ENCODE measurements at regions not wholly inside any gene's neighbourhood (a gene's known extent, or its start where the extent isn't known, plus 50 kb on each side); places are given as distances from the start of the nearest gene placed in this dataset.

DNA sequence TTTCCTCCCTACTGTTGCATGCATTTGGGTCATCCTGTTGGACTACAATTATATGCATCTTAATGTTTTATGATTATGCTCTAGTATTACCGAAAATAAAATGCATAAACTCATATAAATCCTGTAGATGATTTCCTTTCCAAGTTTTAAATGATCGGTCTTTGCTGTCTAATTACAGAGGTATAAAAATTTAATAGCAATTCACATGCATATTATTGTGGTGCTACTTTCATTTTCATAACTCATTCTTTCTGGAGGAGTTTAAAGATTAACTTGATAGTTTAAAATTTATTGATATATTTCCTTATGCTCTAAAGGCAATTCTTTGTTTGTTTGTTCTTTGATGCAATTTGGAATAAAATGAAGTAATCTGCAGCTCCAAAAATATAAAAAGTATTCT lies 1475.1 kb downstream of the MAT2B start:
- no peaks in the 10 kb centered on the region for H3K4me1 ChIP-seq
- TF ChIP-seq Cebpa-rat (IDR thresholded peaks at IDR 0.05), result no peak
- H3K36me3 ChIP-seq, result no peaks in the 10 kb centered on the region

DNA sequence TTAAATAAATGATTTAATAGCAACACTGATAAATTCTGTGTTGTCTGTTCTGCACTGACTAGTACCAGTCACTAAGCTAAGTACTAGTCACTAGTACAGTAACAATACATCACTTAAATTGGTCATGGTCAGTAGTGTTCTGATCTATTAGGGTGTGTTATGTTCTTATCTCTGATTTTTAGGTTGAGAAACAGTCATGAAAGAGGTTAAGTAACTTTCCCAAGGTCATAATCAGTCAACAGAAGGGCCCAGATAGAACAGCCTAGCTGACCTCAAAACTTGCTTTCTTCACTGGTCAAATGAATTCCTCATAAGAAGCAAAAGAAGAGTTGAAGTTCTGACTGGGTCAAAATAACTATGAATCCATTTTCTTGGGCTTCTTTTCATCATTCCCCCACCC lies 1492.7 kb downstream of the MAT2B start:
- no peaks in the 10 kb centered on the region for H3K9me3 ChIP-seq
- no peaks in the 10 kb centered on the region for H3K4me1 ChIP-seq
- H4K20me1 ChIP-seq, result no peaks in the 10 kb centered on the region

More for the DNA sequence above, 1475.1 kb downstream of the MAT2B start:
- H3K9me3 ChIP-seq, result peaks cover 19% of the 10 kb centered on the region
- no peak overlapping the region for H3K27ac ChIP-seq
- H4K20me1 ChIP-seq, result no peaks in the 10 kb centered on the region
- H3K4me2 ChIP-seq, result no peak overlapping the region
- H3K27me3 ChIP-seq, result no peaks in the 10 kb centered on the region
- H3K4me3 ChIP-seq, result no peak overlapping the region
- H3K9ac ChIP-seq, result no peak overlapping the region

DNA sequence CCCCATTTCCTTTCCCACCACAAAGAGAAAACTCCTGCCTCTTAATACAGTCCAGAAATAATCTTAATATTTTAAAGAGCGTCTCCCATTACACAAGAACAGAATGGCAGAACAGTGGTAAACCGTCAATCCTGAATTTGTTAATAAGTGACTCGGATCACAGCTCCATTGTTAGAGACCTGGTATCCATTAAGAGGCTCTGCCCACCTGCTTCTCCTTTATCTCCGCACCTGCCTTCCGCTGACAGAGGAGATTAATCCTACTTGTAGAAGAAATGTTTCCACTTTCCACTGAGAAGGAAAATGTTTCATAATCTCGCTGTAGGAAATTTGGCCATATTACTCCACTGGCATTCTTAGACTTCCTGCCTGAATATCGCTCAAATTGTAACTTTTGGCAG lies 1493.2 kb downstream of the MAT2B start:
- TF ChIP-seq Cebpa-rat (IDR thresholded peaks at IDR 0.05), result no peak
- H3K27ac ChIP-seq, result no peak overlapping the region
- H3K9ac ChIP-seq, result no peak overlapping the region
- no peak overlapping the region for H3K4me2 ChIP-seq
- H3K36me3 ChIP-seq, result no peaks in the 10 kb centered on the region
- H4K20me1 ChIP-seq, result no peaks in the 10 kb centered on the region
- H3K27me3 ChIP-seq, result no peaks in the 10 kb centered on the region
- H3K4me3 ChIP-seq, result no peak overlapping the region
- H3K9me3 ChIP-seq, result no peaks in the 10 kb centered on the region
- H3K4me1 ChIP-seq, result no peaks in the 10 kb centered on the region

More for the DNA sequence above, 1492.7 kb downstream of the MAT2B start:
- Histone ChIP-seq H3K4me2 (no peak overlapping the region), H3K36me3 (no peaks in the 10 kb centered on the region), H3K9ac (no peak overlapping the region), H3K4me3 (no peak overlapping the region), H3K27me3 (no peaks in the 10 kb centered on the region), H3K27ac (no peak overlapping the region)
- TF ChIP-seq Cebpa-rat (IDR thresholded peaks at IDR 0.05), result no peak

DNA sequence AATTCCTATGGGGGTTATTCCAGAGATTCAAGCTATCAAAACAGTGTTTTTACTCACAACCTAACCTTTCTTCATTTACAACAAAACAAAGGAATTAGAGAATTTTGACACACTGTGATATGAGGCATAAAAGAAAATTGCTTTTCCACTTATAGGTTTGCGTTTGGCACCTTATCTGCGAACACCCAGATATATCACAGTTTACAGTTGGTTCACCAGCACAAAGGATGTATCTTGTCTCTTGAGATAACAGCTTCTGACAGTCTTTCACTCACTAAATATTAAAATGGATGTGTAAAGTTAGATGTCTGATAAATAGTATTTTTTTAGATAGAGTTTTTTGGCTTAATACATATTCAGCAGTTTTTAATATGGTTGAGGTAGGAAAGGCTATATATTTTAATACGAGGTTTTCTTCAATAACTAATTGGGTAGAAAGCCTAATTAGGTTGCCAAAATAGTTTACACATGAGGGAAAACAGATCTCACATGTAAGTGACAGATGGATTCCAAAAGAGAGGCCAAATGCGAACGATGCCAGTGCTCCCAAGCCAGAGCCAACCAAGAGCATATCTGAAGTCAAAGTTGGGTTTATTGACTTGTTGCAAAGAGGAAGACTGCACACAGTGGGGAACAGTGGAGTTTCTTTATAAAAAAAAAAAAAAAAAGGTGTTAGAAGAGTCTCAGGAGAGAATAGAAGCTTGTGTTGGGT lies 1495.2 kb downstream of the MAT2B start:
- H3K4me1 ChIP-seq, result no peaks in the 10 kb centered on the region
- no peak overlapping the region for H3K4me2 ChIP-seq
- no peak overlapping the region for H3K4me3 ChIP-seq
- H3K27ac ChIP-seq, result no peak overlapping the region
- TF ChIP-seq Cebpa-rat (IDR thresholded peaks at IDR 0.05), result no peak
- no peaks in the 10 kb centered on the region for H3K36me3 ChIP-seq
- H3K27me3 ChIP-seq, result no peaks in the 10 kb centered on the region
- no peaks in the 10 kb centered on the region for H3K9me3 ChIP-seq
- H3K9ac ChIP-seq, result no peak overlapping the region
- H4K20me1 ChIP-seq, result no peaks in the 10 kb centered on the region

DNA sequence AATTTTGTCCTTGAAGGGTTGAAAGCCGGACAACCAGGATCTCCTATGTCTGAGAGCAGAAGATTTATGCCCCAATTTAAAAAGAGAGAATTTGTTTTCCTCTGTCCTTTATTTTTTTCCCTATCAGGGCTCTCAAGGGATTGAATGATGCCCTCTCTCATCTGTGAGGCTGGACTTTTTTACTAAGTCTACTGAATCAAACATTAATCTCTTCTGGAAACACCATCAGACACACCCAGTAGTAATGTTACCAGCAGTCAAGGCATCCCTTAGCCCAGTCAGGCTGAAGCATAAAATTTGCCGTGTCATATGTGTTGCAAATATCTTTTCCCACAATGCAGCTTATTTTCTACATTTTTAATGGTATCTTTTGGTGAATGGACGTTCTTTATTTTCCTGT lies 1497.9 kb downstream of the MAT2B start:
- no peak overlapping the region for H3K4me2 ChIP-seq
- no peaks in the 10 kb centered on the region for H3K36me3 ChIP-seq
- H3K27me3 ChIP-seq, result no peaks in the 10 kb centered on the region
- no peaks in the 10 kb centered on the region for H4K20me1 ChIP-seq
- TF ChIP-seq Cebpa-rat (IDR thresholded peaks at IDR 0.05), result no peak
- no peak overlapping the region for H3K4me3 ChIP-seq
- no peak overlapping the region for H3K9ac ChIP-seq
- H3K4me1 ChIP-seq, result no peaks in the 10 kb centered on the region
- no peaks in the 10 kb centered on the region for H3K9me3 ChIP-seq
- H3K27ac ChIP-seq, result no peak overlapping the region

DNA sequence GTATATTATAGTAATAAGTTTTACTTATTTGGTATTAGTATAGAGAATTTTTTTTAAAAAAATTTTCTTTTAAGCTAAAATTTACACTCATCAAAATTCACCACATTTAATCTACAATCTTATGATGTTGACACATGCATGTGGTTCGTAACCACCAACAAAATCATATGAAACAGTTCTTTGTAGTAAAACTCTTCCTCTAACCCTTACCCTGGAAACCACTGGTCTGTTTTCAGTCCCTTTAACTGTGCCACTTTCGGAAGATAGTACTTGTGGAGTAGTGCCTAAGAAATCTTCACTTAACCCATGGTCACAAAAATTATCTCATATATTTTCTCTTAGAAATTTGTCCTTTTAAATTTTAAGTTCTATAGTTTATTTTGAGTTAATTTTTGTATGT lies 1498.8 kb downstream of the MAT2B start:
- no peaks in the 10 kb centered on the region for H3K9me3 ChIP-seq
- no peak overlapping the region for H3K4me3 ChIP-seq
- H3K27ac ChIP-seq, result no peak overlapping the region
- no peak overlapping the region for H3K9ac ChIP-seq
- TF ChIP-seq Cebpa-rat (IDR thresholded peaks at IDR 0.05), result no peak
- H4K20me1 ChIP-seq, result no peaks in the 10 kb centered on the region
- H3K36me3 ChIP-seq, result no peaks in the 10 kb centered on the region
- no peaks in the 10 kb centered on the region for H3K4me1 ChIP-seq
- no peak overlapping the region for H3K4me2 ChIP-seq
- H3K27me3 ChIP-seq, result no peaks in the 10 kb centered on the region

DNA sequence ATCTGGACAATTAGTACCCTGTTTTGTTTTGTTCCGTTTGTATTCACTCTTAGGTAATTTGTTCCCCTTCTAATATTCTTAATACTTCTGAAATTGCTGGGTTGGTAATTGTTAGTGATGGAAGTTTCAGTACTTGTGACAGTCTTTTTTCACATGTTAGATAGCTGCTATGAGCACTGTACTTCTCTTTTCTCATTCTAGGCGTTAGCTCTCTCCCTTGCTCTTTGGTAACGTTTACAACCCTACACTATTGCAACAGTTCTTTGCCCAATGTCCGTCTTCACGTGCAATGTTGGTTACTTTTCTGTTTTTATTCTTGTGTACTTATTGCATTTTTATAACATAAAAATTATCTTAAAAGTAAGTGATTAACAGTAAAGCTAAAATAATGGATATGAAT lies 1509.0 kb downstream of the MAT2B start:
- H3K27me3 ChIP-seq, result no peaks in the 10 kb centered on the region
- no peaks in the 10 kb centered on the region for H3K36me3 ChIP-seq
- TF ChIP-seq Cebpa-rat (IDR thresholded peaks at IDR 0.05), result no peak
- H3K9me3 ChIP-seq, result no peaks in the 10 kb centered on the region
- no peak overlapping the region for H3K4me3 ChIP-seq
- no peaks in the 10 kb centered on the region for H3K4me1 ChIP-seq
- no peak overlapping the region for H3K9ac ChIP-seq
- H3K27ac ChIP-seq, result no peak overlapping the region
- no peak overlapping the region for H3K4me2 ChIP-seq
- H4K20me1 ChIP-seq, result no peaks in the 10 kb centered on the region

DNA sequence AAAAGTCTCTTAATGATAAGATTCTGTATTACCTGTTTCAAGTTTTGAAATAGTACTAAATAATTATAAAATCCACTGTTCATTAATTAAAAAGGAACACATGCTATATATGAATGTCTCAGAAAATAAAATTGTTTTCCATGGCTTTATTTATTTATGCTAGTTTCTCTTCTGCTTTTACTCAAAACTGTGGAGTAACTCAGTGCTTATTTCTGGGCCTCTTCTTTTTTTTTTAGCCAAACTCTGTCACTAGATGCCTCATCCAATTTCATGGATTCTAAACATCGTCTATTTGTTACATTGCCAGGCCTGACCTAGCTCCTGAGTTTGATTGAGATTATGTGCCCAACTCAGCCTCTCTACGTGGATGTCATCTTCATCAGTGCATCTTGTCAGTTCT lies 1509.7 kb downstream of the MAT2B start:
- H3K4me1 ChIP-seq, result no peaks in the 10 kb centered on the region
- H3K9ac ChIP-seq, result no peak overlapping the region
- no peaks in the 10 kb centered on the region for H3K36me3 ChIP-seq
- no peaks in the 10 kb centered on the region for H4K20me1 ChIP-seq
- H3K27ac ChIP-seq, result no peak overlapping the region
- H3K4me2 ChIP-seq, result no peak overlapping the region
- no peak for TF ChIP-seq Cebpa-rat (IDR thresholded peaks at IDR 0.05)
- no peaks in the 10 kb centered on the region for H3K27me3 ChIP-seq
- H3K9me3 ChIP-seq, result no peaks in the 10 kb centered on the region
- no peak overlapping the region for H3K4me3 ChIP-seq

DNA sequence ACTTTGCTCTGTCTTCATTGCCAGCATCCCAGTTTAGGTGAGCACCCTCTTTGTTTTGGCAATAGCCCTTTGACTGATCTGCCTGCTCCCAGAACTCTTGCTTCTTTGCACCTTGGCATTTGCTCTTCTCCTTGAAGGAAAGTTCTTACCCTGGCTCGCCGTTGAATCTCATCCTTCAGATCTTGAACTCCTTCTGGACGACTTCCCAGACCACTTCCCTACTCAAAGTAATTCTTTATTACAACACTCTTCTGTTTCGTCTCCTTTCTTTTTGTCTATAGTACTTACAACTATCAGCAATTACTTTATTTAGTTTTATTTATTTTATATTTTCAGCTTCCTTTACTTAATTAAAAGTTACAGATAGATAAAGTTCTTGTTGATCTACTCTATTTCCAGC lies 1510.1 kb downstream of the MAT2B start:
- no peak for TF ChIP-seq Cebpa-rat (IDR thresholded peaks at IDR 0.05)
- no peak overlapping the region for H3K27ac ChIP-seq

DNA sequence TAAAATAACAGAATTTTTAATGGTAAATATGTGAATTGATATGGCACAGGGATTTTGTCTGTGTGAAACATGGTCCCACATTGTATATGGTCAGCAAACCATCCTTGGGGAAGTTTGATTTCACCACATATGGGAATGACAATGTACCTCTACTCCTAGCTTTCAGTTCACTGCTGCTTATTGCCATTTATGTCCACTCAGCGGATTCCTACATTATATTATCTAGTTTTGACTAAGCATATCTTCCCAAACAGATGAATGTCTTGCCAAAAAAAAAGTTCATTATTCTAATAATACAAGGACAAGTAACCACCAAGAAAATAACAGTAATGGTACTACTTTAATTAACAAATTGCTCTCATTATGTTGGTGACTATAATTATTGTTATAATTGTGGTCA lies 1521.6 kb downstream of the MAT2B start:
- H3K27ac ChIP-seq, result no peak overlapping the region
- H4K20me1 ChIP-seq, result no peaks in the 10 kb centered on the region
- no peaks in the 10 kb centered on the region for H3K4me1 ChIP-seq
- no peak for TF ChIP-seq Cebpa-rat (IDR thresholded peaks at IDR 0.05)
- no peaks in the 10 kb centered on the region for H3K27me3 ChIP-seq
- no peaks in the 10 kb centered on the region for H3K36me3 ChIP-seq
- H3K4me2 ChIP-seq, result no peak overlapping the region
- H3K9ac ChIP-seq, result no peak overlapping the region
- H3K9me3 ChIP-seq, result no peaks in the 10 kb centered on the region
- no peak overlapping the region for H3K4me3 ChIP-seq

More for the DNA sequence above, 1510.1 kb downstream of the MAT2B start:
- Histone ChIP-seq H3K27me3 (no peaks in the 10 kb centered on the region), H3K36me3 (no peaks in the 10 kb centered on the region), H3K4me3 (no peak overlapping the region), H3K4me1 (no peaks in the 10 kb centered on the region), H4K20me1 (no peaks in the 10 kb centered on the region), H3K9ac (no peak overlapping the region), H3K4me2 (no peak overlapping the region), H3K9me3 (no peaks in the 10 kb centered on the region)

DNA sequence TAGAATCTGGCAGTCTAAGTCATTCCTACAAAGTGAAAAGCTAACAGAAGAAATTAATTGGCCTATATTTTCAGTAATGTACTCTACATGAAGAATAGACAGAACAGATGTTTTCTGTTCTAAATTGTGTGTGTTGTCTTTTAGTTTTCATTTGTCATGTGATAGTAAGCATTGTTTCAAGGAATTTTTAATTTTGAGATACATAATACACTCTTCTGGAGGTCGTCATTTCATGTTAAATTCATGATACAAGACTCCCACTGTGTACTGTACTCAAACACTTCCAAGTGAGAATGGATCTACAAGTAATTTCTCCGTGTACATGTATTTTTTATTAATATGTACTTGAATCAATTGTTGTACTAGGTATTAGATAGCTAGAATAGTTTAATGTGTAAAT lies 1522.9 kb downstream of the MAT2B start:
- no peaks in the 10 kb centered on the region for H3K27me3 ChIP-seq
- H3K4me1 ChIP-seq, result no peaks in the 10 kb centered on the region
- no peaks in the 10 kb centered on the region for H4K20me1 ChIP-seq
- H3K9me3 ChIP-seq, result no peaks in the 10 kb centered on the region
- no peak overlapping the region for H3K4me3 ChIP-seq
- no peaks in the 10 kb centered on the region for H3K36me3 ChIP-seq
- H3K4me2 ChIP-seq, result no peak overlapping the region
- TF ChIP-seq Cebpa-rat (IDR thresholded peaks at IDR 0.05), result no peak
- H3K27ac ChIP-seq, result no peak overlapping the region
- no peak overlapping the region for H3K9ac ChIP-seq
